Glutamatergic neuron (in vitro differentiated cells): ENCODE measurements at regions not wholly inside any gene's neighbourhood (a gene's known extent, or its start where the extent isn't known, plus 50 kb on each side); places are given as distances from the start of the nearest gene placed in this dataset.
A peak's percentile ranks its signal among the peaks of the same experiment; 100 is the strongest.

Experiments
- DNase-seq: peaks from one replicate; pipeline ENCODE4 v3.0.0; 2022
- H3K27ac Mint-ChIP-seq: one replicate; pipeline ENCODE4 v1.8.0; 2020; ENCODE audit warnings: mild to moderate bottlenecking, mixed read lengths, inconsistent platforms; ENCODE audit not compliant: unreplicated experiment
- H3K27me3 Mint-ChIP-seq: one replicate; pipeline ENCODE4 v1.8.0; 2020; ENCODE audit warnings: mild to moderate bottlenecking, moderate library complexity, mixed read lengths, inconsistent platforms; ENCODE audit not compliant: unreplicated experiment
- H3K36me3 Mint-ChIP-seq: one replicate; pipeline ENCODE4 v1.8.0; 2020; ENCODE audit warnings: mild to moderate bottlenecking, mixed read lengths, inconsistent platforms; ENCODE audit not compliant: unreplicated experiment
- H3K4me1 Mint-ChIP-seq: one replicate; pipeline ENCODE4 v1.8.0; 2020; ENCODE audit warnings: mild to moderate bottlenecking, low read depth, mixed read lengths, inconsistent platforms; ENCODE audit not compliant: unreplicated experiment
- H3K4me3 Mint-ChIP-seq: one replicate; pipeline ENCODE4 v1.8.0; 2020; ENCODE audit warnings: mild to moderate bottlenecking, mixed read lengths, inconsistent platforms; ENCODE audit not compliant: unreplicated experiment
- H3K9me3 Mint-ChIP-seq: one replicate; pipeline ENCODE4 v1.8.0; 2020; ENCODE audit warnings: mild to moderate bottlenecking, moderate library complexity, mixed read lengths, inconsistent platforms; ENCODE audit not compliant: unreplicated experiment
- TF ChIP-seq, protein P1 (sequence below): fragments of 200-600 bp; sonication (generic); IDR thresholded peaks from one replicate; pipeline ENCODE4 v1.5.0; 2021; ENCODE audit not compliant: partially characterized antibody, unreplicated experiment

DNA sequence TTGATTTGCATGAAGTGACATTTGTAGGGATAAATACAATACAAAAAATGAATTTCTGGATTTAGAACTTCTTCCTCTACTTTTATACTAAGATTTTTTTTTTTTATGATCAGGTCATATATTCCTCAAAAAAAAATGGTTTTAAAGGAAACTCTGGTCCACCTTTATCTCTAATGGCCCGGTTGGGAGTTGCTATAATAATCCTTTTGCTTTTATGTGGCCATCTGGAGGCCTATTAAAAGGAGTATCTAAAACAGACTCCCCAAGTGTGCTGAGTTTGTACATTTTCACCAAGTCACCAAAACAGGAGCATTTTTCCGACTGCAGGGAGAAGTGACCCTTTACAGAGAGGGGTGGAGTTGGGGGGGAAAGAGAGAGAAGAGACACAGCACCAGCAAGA, 329.2 kb upstream of the FIGN start:
- Mint-ChIP-seq H3K4me1 (peaks cover 2% of the 10 kb centered on the region), H3K36me3 (no peaks in the 10 kb centered on the region), H3K27ac (no peak overlapping the region), H3K4me3 (no peak overlapping the region), H3K27me3 (peaks cover 1% of the 10 kb centered on the region), H3K9me3 (no peaks in the 10 kb centered on the region)
- TF ChIP-seq, protein P1, sequence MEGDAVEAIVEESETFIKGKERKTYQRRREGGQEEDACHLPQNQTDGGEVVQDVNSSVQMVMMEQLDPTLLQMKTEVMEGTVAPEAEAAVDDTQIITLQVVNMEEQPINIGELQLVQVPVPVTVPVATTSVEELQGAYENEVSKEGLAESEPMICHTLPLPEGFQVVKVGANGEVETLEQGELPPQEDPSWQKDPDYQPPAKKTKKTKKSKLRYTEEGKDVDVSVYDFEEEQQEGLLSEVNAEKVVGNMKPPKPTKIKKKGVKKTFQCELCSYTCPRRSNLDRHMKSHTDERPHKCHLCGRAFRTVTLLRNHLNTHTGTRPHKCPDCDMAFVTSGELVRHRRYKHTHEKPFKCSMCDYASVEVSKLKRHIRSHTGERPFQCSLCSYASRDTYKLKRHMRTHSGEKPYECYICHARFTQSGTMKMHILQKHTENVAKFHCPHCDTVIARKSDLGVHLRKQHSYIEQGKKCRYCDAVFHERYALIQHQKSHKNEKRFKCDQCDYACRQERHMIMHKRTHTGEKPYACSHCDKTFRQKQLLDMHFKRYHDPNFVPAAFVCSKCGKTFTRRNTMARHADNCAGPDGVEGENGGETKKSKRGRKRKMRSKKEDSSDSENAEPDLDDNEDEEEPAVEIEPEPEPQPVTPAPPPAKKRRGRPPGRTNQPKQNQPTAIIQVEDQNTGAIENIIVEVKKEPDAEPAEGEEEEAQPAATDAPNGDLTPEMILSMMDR: no peak
- no peak for DNase-seq

DNA sequence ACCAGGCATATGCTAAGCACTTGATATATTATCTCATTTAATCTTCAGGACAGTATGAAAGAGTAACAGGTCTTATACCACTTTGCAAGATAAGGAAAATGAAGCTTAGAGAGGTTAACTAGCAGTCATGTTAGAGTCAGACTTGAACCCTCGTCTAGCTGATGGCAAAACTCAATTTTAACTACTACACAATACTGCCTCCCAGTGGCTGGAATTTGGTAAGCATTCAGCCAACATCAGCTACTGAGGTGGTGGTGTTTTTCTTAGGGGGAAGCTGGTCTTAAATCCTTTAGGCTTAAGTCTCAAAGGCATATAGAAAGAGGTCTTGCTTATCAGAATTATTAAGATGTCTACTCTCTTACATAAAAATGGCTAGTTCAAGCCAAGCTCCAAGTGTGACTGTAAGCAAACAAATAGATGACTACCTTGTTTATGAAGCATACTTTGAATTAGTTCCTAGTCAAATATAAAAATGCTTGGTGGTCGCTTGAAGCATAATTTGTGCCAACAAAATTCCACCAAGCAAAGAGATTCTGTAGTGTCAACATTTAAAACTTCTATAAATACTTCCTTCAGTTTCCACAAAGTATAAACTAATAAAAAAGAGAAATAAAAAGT, 325.4 kb upstream of the FIGN start:
- Mint-ChIP-seq H3K4me3 (no peak overlapping the region), H3K4me1 (no peaks in the 10 kb centered on the region), H3K27me3 (peaks cover 1% of the 10 kb centered on the region), H3K36me3 (no peaks in the 10 kb centered on the region), H3K27ac (no peak overlapping the region), H3K9me3 (no peaks in the 10 kb centered on the region)
- peak; percentile 65 for DNase-seq
- TF ChIP-seq, protein P1: peak; percentile 89

DNA sequence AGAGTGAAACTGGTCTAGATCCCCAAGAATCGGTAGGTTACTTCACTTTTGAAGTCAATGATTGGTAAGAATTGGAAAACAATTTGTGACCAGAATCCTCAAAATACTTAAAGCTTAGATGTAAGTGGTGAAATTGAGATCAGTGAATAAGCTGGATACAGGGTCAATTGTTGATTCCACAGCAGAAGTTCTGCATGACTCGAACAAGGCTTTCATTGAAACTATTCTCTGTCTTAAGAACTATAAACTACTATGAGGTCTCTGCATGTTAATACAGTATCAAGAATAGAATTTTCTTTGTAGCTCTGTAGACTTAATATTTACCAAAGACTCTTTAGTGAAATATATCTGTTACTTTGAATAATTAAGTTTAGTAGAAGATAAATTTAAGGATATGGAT, 324.2 kb upstream of the FIGN start:
- no peak for DNase-seq
- H3K4me3 Mint-ChIP-seq: no peak overlapping the region
- peaks cover 1% of the 10 kb centered on the region for H3K27me3 Mint-ChIP-seq
- H3K9me3 Mint-ChIP-seq: peaks cover under 1% of the 10 kb centered on the region
- H3K36me3 Mint-ChIP-seq: no peaks in the 10 kb centered on the region
- peaks cover 9% of the 10 kb centered on the region for H3K4me1 Mint-ChIP-seq
- no peak overlapping the region for H3K27ac Mint-ChIP-seq
- TF ChIP-seq, protein P1: no peak

DNA sequence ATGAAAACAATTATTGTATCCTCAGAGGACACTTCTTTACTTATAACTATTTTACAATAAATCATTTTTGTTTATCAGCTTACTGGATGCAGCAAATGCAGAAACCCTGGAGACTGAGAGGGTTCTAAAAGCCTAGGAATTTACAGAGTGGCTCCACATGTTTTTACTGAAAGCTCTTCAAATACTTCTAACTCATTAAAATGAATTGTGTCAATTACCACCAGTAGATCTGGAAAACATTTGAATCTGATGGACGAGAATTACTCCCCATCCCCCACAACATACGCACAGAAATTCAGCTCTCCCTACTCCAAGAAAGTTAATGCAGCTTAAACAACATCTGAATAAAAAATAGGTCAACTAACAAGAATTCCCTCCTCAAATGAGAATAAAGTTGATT, 319.8 kb upstream of the FIGN start:
- H3K9me3 Mint-ChIP-seq: peaks cover 3% of the 10 kb centered on the region
- peaks cover 15% of the 10 kb centered on the region for H3K4me1 Mint-ChIP-seq
- no peaks in the 10 kb centered on the region for H3K36me3 Mint-ChIP-seq
- no peak overlapping the region for H3K4me3 Mint-ChIP-seq
- TF ChIP-seq, protein P1: no peak
- no peak for DNase-seq
- H3K27ac Mint-ChIP-seq: no peak overlapping the region
- peaks cover 2% of the 10 kb centered on the region for H3K27me3 Mint-ChIP-seq

DNA sequence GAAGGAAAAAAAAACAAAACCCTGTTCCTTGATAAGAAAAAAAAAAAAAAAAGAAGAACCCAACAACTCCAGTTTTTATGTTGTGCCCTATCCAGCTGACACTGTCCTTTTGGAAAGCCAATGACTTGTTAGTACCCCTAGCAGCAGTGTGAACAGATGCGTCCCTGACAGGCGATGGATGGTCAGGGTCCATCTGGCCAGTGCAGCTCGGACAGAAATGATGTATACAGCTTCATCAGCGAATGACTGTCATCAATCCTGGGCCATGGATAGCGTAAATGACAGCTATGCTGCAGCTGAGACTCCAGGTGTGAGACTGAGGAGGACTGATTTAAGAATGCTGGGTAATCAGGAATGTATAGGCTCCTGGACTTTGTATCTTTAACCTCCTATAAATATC, 318.8 kb upstream of the FIGN start:
- Mint-ChIP-seq H3K27ac (peak overlapping the region; percentile 85), H3K36me3 (no peaks in the 10 kb centered on the region), H3K4me1 (peaks cover 15% of the 10 kb centered on the region), H3K9me3 (peaks cover 3% of the 10 kb centered on the region), H3K27me3 (peaks cover 2% of the 10 kb centered on the region), H3K4me3 (no peak overlapping the region)
- TF ChIP-seq, protein P1: no peak
- DNase-seq: peak; percentile 71
